ENCODE measurements at regions not wholly inside any gene's neighbourhood (a gene's known extent, or its start where the extent isn't known, plus 50 kb on each side); places are given as distances from the start of the nearest gene placed in this dataset.
A peak's percentile ranks its signal among the peaks of the same experiment; 100 is the strongest.

DNA sequence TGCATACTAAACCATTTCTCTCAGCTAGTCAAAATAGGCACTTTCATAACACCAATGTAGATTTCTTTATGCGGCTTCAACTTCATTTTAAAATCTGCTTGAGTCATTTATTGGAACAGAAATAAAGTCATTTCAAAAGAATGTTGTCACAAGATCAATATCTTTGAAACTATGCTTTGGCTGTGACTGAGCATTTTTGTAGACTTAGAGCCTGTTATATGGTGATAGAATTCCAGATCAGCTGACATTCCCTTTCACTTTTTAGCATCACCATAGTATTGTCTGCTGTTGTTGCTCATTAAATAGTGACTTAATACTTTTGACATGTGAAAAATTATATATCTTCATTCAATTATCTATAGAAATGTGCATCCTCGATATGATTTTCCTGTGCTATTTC lies 279.2 kb upstream of the PRR20A start:
- DNase-seq = no peak

GRCh38 chr13:56864451-56864850 lies 276.3 kb upstream of the PRR20A start:
- no peak for DNase-seq

GRCh38 chr13:56865416-56865815 lies 275.3 kb upstream of the PRR20A start:
- no peak for DNase-seq

- DNase-seq = no peak
Observed at GRCh38 chr13:56869671-56870070, 271.0 kb upstream of the PRR20A start.

DNA sequence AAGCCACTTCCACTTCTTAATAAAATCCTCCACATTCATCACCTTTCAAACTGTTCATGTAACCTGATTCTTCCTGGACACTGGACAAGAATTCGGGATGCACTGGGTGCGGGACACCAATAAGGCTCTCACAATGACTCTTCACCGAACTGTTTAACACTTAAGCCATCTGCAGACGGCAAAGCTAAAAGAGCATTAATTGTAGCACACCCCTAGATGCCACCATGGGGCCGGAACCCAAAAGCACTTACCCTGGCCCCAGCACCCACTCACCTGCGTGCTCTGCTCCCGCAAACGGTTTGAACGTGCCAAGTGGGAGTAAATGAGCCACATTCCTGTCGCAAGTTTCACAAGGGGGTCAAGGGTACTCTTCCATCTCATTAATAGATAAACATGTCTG lies 254.3 kb upstream of the PRR20A start:
- DNase-seq = peak; percentile 70

GRCh38 chr13:56888455-56888854 lies 252.3 kb upstream of the PRR20A start:
- no peak for DNase-seq

- DNase-seq = no peak
Observed at GRCh38 chr13:56893843-56894242, 246.9 kb upstream of the PRR20A start.

DNA sequence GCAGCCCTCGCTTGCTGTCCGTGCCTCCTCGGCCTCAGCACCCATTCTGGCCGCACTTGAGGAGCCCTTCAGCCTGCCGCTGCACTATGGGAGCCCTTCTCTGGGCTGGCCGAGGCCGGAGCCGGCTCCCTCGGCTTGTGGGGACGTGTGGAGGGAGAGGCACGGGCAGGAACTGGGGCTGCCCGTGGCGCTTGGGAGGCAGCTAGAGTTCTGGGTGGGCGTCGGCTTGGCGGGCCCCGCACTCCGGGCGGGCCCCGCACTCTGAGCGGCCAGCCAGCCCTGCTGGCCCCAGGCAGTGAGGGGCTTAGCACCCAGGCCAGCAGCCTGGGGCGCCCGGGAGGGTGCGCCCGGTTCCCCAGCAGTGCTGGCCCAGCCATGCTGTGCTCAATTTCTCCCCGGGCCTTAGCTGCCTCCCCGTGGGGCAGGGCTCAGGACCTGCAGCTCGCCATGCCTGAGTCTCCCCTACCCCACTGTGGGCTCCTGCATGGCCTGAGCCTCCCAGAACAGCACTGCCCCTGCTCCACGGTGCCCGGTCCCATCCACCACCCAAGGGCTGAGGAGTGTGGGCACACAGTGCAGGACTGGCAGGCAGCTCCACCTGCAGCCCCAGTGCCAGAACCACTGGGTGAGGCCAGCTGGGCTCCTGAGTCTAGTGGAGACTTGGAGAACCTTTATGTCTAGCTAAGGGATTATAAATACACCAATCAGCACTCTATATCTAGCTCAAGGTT lies 240.0 kb upstream of the PRR20A start:
- DNase-seq = no peak

- no peak for DNase-seq
Observed at GRCh38 chr13:56902276-56902675, 238.4 kb upstream of the PRR20A start.

DNA sequence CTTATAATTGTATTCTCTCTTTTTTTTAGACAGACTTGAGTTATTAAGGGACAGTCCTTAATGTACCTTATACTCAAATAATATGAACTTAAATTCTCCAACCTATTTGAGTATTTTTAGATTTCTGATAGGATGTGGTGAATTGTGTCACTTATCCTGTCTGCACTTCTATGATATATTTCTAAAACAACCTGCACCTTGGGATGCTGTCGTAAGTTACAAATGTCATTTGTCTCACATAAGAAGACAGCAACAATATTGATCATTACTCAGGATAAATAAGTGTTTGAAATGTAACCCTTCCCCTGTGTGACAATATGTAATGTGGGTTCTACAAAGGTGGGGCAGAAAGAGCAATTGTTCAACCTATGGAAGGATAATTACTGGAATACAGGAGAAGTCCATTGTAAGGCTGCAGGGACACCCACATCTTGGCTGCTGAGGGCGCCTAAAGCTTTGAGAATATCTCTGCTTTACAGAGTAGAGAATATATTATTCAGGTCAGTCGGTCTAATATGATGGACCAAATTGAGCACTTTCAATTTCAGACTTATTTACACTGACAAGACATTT lies 236.9 kb upstream of the PRR20A start:
- DNase-seq = no peak

DNA sequence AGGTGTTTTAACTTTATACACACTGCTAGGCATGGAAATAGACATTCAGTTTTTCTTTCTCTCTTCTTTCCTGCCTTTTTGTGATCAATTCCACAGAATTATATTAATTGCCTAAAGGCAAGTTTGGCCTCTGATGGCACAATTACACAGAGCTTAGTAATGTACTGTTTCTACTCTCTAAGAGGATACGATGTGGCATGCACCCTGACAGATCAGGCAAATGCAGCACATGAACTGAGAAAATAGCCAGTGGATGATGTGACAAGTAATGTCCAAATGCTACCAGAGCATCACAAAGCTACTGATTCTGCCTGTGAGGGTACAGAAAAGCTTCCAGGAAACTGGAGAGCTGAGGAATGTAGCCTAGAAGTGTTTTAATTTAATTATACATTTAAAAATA lies 233.8 kb upstream of the PRR20A start:
- no peak for DNase-seq

- DNase-seq = no peak
Observed at GRCh38 chr13:56907766-56908165, 233.0 kb upstream of the PRR20A start.

GRCh38 chr13:56909896-56910600 lies 230.7 kb upstream of the PRR20A start:
- no peak for DNase-seq

GRCh38 chr13:56917966-56918365 lies 222.8 kb upstream of the PRR20A start:
- no peak for DNase-seq

DNA sequence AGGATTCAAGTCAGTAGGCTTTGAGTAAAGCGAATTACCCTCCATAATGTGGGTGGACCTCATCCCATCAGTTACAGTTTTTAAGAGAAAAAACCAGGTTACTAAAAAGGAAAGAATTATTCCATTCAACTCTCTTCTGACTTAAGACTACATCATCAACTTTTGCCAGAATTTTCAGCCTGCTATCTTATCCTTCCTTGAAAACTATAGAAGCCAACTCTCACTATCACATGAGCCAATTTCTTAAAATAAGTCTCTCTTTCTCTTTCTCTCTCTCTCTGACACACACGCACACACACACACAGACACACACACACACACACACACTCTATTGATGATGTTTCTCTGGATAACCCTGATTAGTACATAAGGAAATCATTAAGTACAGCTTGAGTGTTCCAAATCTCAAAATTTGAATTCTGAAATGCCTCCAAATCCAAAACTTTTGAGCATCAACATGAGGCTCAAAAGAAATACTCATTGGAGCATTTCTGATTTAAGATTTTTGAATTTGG lies 217.0 kb upstream of the PRR20A start:
- DNase-seq = no peak

GRCh38 chr13:56924401-56924800 lies 216.3 kb upstream of the PRR20A start:
- no peak for DNase-seq

GRCh38 chr13:56932104-56932503 lies 208.6 kb upstream of the PRR20A start:
- DNase-seq = no peak

GRCh38 chr13:56953965-56954364 lies 186.8 kb upstream of the PRR20A start:
- DNase-seq = no peak

- DNase-seq = no peak
Observed at GRCh38 chr13:56975647-56976046, 165.1 kb upstream of the PRR20A start.

DNA sequence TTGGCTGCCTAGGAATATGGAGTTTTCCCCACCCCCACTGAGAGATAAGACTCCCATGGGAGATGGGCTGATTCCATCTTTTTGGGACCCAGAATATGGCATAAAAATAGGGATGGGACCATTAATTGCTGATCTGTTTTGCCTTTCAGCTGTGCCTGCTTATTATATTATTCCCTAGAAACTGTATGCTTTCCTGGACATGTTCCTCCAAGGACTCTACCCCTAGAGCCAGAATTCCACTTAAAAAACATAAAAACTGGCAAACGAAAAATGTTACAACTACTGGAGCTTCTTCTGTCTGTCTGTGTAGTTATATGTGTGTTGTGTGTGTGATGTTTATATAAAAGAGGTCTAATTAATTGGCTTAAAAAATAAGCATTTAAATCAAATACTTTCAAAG lies 159.9 kb upstream of the PRR20A start:
- DNase-seq = no peak

DNA sequence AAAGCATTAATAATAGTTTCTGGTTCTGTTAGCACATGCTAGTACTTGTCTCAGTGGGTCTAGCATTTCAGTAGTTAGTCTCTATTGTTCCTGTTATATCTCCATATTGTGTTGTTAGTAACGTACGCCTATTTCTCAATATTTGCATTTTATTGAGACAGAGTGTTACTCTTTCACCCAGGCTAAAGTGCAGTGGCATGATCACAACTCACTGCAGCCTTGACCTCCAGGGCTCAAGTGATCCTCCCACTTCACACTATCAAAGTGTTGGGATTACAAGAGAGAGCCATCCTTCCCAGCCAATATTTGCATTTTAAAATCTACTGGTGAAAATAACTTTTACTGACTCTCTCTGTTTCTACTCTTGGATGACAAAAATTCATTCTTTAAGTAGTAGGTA lies 154.6 kb upstream of the PRR20A start:
- DNase-seq = no peak

- no peak for DNase-seq
Observed at GRCh38 chr13:56988543-56988942, 152.2 kb upstream of the PRR20A start.

DNA sequence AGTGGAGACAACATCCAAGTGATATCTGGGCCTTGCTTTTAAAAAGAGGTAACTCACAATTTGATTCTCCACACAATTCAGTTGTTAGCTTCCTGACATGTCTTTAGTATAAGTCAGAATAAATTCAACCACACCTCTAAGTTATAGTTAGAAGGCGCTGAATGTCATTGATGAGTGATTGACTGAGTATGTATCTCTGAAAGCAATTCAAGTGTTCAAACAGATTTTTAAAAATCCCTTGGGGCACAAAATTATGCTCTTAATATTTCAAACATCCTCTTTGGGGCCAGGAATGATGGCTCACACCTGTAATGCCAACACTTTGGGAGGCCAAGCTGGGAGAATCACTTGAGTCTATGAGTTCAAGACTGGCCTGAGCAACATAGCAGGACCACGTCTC lies 137.0 kb upstream of the PRR20A start:
- no peak for DNase-seq

DNA sequence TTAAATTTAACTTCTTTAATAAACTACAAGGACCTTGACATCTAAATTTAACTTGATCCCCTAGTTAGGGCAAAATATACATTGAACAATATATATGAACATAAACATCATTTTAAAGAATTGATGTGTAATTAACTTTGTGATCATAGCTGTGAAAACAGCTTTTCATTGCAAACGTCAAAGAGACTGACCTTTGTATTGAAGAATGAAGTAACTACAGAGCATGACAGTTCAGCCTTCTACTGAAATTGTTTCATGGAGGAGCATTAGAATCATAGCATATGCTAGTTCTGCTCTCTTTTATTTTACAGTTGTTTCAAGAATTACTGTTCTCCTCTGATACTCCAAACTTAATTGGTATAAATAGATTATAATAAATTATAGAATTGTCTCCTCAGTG lies 123.4 kb upstream of the PRR20A start:
- no peak for DNase-seq
